ENCODE measurements at regions not wholly inside any gene's neighbourhood (a gene's known extent, or its start where the extent isn't known, plus 50 kb on each side); places are given as distances from the start of the nearest gene placed in this dataset.

DNA sequence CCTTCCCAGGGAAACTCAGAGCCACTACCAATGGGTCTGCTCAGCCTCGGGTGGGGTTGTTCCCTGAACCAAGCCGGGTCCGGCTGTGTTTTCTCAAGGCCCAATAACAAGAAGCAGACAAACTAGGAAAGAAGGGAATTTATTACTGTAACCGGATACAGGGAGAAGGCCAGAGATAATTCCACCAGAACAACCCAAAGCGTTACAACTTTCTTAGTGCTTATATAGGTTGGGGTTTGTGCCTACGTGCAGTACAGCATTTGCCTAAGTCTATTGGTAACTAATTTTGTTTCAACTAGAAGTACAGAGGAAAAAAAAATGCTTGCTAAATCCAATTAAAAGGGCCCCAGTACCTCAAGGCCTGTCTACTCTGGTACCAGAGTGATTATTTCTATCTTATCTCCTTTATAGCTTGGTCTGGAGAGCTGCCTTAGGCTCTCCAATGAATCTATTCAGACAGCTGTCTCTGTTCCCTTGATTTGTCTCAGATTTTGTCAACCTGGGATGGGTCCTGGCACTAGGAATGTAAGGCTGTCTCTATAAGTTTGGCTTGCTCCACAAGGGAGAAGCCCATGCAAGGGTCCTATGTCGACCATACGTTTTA, 57.3 kb upstream of the CCDC190 start:
- no peak for DNase-seq

DNA sequence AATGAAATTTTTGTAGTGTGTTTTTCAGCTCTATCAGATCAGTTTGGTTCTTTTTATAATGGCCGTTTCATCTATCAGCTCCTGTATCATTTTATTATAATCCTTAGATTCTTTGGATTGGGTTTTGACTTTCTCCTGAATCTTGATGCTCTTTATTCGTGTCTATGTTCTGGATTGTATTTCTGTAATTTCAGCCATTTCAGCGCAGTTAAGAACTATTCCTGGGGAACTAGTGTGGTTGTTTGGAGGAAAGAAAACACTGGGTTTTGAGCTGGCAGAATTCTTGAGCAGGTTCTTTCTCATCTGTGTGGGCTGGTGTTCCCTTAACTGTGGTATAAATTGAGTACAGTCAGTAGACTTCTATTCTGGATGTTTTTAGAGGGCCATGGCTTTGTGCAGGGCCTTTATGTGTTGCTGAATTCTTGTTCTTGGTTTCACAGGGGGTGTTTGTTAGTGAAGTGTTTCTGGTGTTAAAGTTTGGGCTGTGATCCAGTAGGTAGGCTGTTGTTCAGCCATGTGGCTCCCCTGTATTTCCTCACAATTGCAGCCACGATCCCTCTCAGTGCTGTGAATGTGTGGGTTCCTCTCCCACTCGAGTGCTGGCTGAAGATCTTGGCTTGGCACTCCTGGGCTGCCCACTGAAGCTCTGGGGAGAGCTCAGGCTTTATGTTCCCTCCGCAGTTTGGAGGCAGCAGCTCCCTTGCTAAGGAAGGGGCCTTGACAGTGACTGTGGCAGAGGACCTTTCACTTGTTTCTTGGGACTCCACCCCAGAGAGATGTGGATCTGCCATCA, 56.0 kb upstream of the CCDC190 start:
- no peak for DNase-seq

DNA sequence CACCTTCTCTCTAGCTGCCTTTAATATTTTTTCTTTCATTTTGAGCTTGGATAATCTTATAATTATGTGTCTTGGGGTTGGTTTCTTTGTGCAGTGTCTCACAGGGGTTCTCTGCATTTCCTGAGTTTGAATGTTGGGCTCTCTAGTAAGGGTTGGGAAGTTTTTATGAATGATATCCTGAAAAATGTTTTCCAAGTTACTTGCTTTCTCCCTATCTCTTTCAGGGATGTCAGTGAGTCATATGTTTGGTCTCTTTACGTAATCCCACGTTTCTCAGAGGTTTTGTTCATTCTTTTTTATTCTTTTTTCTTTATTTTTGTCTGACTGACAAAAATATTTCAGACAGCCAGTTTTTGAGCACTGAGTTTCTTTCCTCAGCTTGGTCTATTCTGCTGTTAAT, 55.4 kb upstream of the CCDC190 start:
- DNase-seq: peak; percentile 32

DNA sequence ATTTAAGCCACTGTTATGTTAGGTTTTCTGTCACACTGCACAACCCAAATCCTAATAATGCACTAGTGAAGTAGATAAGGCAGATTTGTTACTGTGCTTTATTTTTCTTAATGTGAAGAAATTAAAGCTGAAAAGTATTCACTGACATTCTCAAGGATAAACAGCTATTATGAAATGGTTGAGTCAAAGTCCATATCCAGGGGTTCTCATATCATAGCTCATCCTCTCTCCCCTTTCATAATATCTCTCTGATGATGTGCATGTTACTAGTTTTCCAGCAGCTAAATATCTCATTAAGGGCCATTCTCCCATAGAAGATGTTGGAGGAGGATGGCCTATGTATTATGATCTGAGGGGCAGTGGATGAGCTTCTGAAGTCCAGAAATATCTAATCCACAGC, 53.6 kb upstream of the CCDC190 start:
- DNase-seq: no peak

DNA sequence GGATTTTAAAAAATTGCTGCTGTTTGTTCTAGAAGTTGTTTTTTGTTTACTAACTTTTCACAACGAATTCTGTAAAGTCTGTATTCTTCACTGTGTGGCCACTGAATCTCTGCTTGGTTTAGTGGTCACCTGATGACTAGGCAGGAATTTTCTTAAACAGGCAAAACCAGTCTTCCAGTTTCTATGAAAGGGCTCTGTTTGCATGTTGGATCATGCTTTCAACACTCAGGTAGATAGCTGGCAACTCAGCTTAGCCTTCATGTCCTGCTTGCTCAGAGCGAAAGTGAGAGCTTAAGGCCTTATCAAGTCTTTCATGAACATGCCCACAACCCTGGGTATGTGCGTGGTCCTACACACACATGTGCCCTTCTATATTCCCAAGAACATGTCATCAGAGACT, 52.4 kb upstream of the CCDC190 start:
- DNase-seq: no peak

DNA sequence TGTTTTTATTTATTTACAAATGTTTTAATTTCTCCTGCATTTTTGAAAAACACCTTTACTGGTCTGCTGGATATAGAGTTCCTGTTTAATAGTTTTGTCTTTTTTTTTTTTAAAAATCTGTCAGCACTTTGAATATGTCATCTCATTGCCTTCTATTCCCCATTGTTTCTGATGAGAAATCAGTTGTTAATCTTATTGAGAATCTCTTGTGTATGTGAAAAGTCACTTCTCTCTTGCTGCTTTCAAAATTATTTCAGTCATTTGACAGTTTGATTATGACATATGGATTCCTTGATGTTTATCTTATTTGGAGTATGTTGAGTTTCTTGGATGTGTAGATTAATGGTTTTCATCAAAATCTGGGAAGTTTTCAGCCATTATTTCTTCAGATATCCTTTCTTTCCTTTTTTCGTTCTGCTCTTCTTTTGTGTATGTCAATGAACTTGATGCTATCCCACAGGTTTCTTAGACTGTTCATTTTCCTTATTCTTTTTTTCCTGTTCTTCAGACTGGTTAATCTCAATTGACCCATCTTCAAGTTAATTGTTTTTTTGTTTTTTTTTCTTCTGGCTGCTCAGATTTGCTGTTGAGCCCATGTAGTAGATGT, 51.2 kb upstream of the CCDC190 start:
- DNase-seq: no peak

Data from dermis blood vessel endothelial cell (primary cell).